NT2/D1 (cell line): ENCODE measurements at regions not wholly inside any gene's neighbourhood (a gene's known extent, or its start where the extent isn't known, plus 50 kb on each side); places are given as distances from the start of the nearest gene placed in this dataset.

Experiments used
- SUZ12 ChIP-seq: IDR thresholded peaks from 2 replicates; pipeline ENCODE4 v1.6.1; 2011; ENCODE audit not compliant: insufficient read length, insufficient read depth; ENCODE audit errors: extremely low read depth
- YY1 ChIP-seq: IDR thresholded peaks from 2 replicates; pipeline ENCODE4 v1.6.1; 2011; ENCODE audit not compliant: insufficient read length, insufficient read depth

- TF ChIP-seq SUZ12 (no peak), YY1 (no peak)
Observed at GRCh38 chr1:14019461-14019860, 319.5 kb downstream of the PRDM2 start.
